A549 (cell line): ENCODE measurements at regions not wholly inside any gene's neighbourhood (a gene's known extent, or its start where the extent isn't known, plus 50 kb on each side); places are given as distances from the start of the nearest gene placed in this dataset.

ENCODE experiments used
- ATAC-seq, 2 experiments: fragments of 200-7000 bp in 1 of 2; fragments of >200 bp in 1 of 2; cut with Nextera tagmentation in 1 of 2; cut with Tn5 transposase in 1 of 2; 3 replicates each; pipeline versions ENCODE4 v1.8.0 to v1.9.1; 2018 to 2020; ENCODE audit warnings: mild to moderate bottlenecking in 1 of 2, moderate library complexity in 1 of 2
- CTCF ChIA-PET: fragments of 300-600 bp; sonication (Branson Sonifier 250); formaldehyde crosslinking; extraction: SDS; loops from one replicate; lab custom pipeline; 2021; ENCODE audit warnings: antibody characterized with exemption, inconsistent platforms; lab: Yijun Ruan, JAX
- POLR2A ChIA-PET: fragments of 350-600 bp; formaldehyde crosslinking; extraction: SDS; loops from one replicate; lab custom pipeline; 2021; ENCODE audit warnings: antibody characterized with exemption, inconsistent platforms; lab: Yijun Ruan, JAX
- DNase-seq, 2 experiments: peaks; one replicate each; pipeline versions ENCODE4 v3.0.0 to v3.0.0-alpha.2; 2011 to 2016; ENCODE audit warnings: low read depth in 1 of 2, low spot score in 1 of 2
- FAIRE-seq: peaks from 2 replicates; lab custom pipeline; 2011; peaks lifted over from hg19 to GRCh38; lab: Jason Lieb, UNC
- H3K27ac ChIP-seq, 2 experiments: fragments of >200 bp; sonication (Bioruptor Twin); formaldehyde crosslinking; 3 replicates each; pipeline ENCODE4 v1.5.1; 2016 to 2017
- H3K4me1 ChIP-seq: fragments of >200 bp; sonication (Bioruptor Twin); formaldehyde crosslinking; 3 replicates; pipeline ENCODE4 v1.6.1; 2016
- H3K4me2 ChIP-seq: fragments of >200 bp; sonication (Bioruptor Twin); formaldehyde crosslinking; 3 replicates; pipeline ENCODE4 v1.6.1; 2016
- H3K4me3 ChIP-seq: fragments of >200 bp; sonication (Bioruptor Twin); formaldehyde crosslinking; 3 replicates; pipeline ENCODE4 v1.5.1; 2016
- H3K9me3 ChIP-seq: fragments of >200 bp; sonication (Bioruptor Twin); formaldehyde crosslinking; 3 replicates; pipeline ENCODE4 v1.6.1; 2016
- BCL3 ChIP-seq: fragments of >200 bp; sonication (Bioruptor Twin); formaldehyde crosslinking; IDR thresholded peaks from 3 replicates; pipeline ENCODE4 v1.6.1; 2016
- CBX8 ChIP-seq: fragments of 200-600 bp; sonication (generic); IDR thresholded peaks from 2 replicates; pipeline ENCODE4 v1.6.1; 2016
- CTCF ChIP-seq: fragments of >200 bp; sonication (Bioruptor Twin); formaldehyde crosslinking; IDR thresholded peaks from 3 replicates; pipeline ENCODE4 v1.5.1; 2016
- EHF ChIP-seq: fragments of 250-450 bp; sonication (Bioruptor Pico); IDR thresholded peaks from 2 replicates; pipeline ENCODE4 v1.5.0; 2020; ENCODE audit warnings: mild to moderate bottlenecking
- EHMT2 ChIP-seq: fragments of 200-600 bp; sonication (generic); IDR thresholded peaks from 2 replicates; pipeline ENCODE4 v1.6.1; 2016; ENCODE audit warnings: antibody characterized with exemption, low read depth, mild to moderate bottlenecking, moderate library complexity
- FOSB ChIP-seq: fragments of 250-450 bp; sonication (Bioruptor Pico); IDR thresholded peaks from 2 replicates; pipeline ENCODE4 v1.5.0; 2020; ENCODE audit warnings: mild to moderate bottlenecking, moderate library complexity
- FOSL2 ChIP-seq, 2 experiments: fragments of 450-650 bp in 1 of 2; fragments of >200 bp in 1 of 2; sonication (Bioruptor Twin) in 1 of 2; formaldehyde crosslinking; IDR thresholded peaks; 2 replicates each; pipeline versions ENCODE4 v1.5.0 to v1.6.1; 2016 to 2020; ENCODE audit warnings: mild to moderate bottlenecking in 1 of 2, moderate library complexity in 1 of 2
- HDAC2 ChIP-seq: fragments of 200-600 bp; sonication (generic); IDR thresholded peaks from 2 replicates; pipeline ENCODE4 v1.6.1; 2016
- HES2 ChIP-seq: fragments of >200 bp; sonication (Bioruptor Twin); formaldehyde crosslinking; IDR thresholded peaks from 2 replicates; pipeline ENCODE4 v1.6.1; 2016
- HOXB13 ChIP-seq: fragments of 250-450 bp; sonication (Bioruptor Pico); IDR thresholded peaks from 2 replicates; pipeline ENCODE4 v1.5.0; 2020; ENCODE audit warnings: low read depth, mild to moderate bottlenecking, moderate library complexity
- KDM1A ChIP-seq: fragments of 200-600 bp; sonication (generic); IDR thresholded peaks from 2 replicates; pipeline ENCODE4 v1.6.1; 2016; ENCODE audit warnings: low read depth, mild to moderate bottlenecking
- MAFK ChIP-seq: fragments of 450-650 bp; IDR thresholded peaks from 2 replicates; pipeline ENCODE4 v1.6.1; 2014; ENCODE audit not compliant: partially characterized antibody
- POLR2AphosphoS2 ChIP-seq: conservative IDR thresholded peaks from 2 replicates; pipeline ENCODE4 v1.6.1; 2012; ENCODE audit warnings: low read length, improper control_type of control experiment, inconsistent platforms
- RARB ChIP-seq: fragments of 250-450 bp; sonication (Bioruptor Pico); IDR thresholded peaks from 2 replicates; pipeline ENCODE4 v1.8.0; 2021; ENCODE audit warnings: mild to moderate bottlenecking, moderate library complexity
- ZC3H11A ChIP-seq: fragments of 450-650 bp; IDR thresholded peaks from 2 replicates; pipeline ENCODE4 v1.6.1; 2014; ENCODE audit warnings: antibody characterized with exemption, mild to moderate bottlenecking
- ZSCAN20 ChIP-seq: fragments of 250-450 bp; sonication (Bioruptor Pico); IDR thresholded peaks from 2 replicates; pipeline ENCODE4 v1.8.0; 2022; ENCODE audit warnings: mild to moderate bottlenecking, moderate library complexity
- WGBS: methylation state at CpG from one replicate; pipeline ENCODE4 v1.1.6; 2017; ENCODE audit errors: missing lambda C conversion rate; 5-methylcytosine and 5-hydroxymethylcytosine counted together
- TF ChIP-seq, protein P1 (sequence below): fragments of 150-350 bp; IDR thresholded peaks from 2 replicates; pipeline ENCODE4 v1.6.1; 2014; ENCODE audit warnings: low read depth, mild to moderate bottlenecking, low read length

DNA sequence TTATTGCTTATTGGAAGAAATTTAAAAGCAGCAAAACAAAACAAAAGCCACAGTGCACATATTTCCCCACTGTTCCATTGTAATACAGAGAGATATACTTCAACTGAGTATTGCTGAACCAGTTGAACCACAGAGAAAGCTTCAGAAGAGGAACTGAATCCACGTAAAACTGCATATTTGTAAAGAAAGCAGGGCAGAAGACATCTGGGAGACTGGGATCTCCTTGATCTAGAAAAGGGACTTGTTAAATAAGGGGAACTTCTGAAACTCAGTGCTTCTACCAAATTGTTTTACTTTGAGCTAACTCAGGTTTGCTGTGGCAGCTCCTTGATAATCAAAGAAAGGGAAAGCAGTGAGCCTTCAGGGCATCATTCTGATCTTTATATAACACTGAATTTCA, 411.1 kb upstream of the MDGA2 start:
- TF ChIP-seq BCL3 (no peak), ZC3H11A (no peak), EHMT2 (no peak), POLR2AphosphoS2 (no peak)
- TF ChIP-seq, protein P1, sequence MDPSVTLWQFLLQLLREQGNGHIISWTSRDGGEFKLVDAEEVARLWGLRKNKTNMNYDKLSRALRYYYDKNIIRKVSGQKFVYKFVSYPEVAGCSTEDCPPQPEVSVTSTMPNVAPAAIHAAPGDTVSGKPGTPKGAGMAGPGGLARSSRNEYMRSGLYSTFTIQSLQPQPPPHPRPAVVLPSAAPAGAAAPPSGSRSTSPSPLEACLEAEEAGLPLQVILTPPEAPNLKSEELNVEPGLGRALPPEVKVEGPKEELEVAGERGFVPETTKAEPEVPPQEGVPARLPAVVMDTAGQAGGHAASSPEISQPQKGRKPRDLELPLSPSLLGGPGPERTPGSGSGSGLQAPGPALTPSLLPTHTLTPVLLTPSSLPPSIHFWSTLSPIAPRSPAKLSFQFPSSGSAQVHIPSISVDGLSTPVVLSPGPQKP: no peak
- CTCF ChIA-PET: no interaction called here
- no peak for DNase-seq
- Histone ChIP-seq H3K4me3 (no peak overlapping the region), H3K4me1 (no peaks in the 10 kb centered on the region), H3K9me3 (no peaks in the 10 kb centered on the region), H3K27ac (no peak overlapping the region), H3K4me2 (no peak overlapping the region)
- 7% methylated on average over 1 of the region's 1 CpG for WGBS
- FAIRE-seq: no peak
- POLR2A ChIA-PET: no interaction called here
- ATAC-seq: no peak

DNA sequence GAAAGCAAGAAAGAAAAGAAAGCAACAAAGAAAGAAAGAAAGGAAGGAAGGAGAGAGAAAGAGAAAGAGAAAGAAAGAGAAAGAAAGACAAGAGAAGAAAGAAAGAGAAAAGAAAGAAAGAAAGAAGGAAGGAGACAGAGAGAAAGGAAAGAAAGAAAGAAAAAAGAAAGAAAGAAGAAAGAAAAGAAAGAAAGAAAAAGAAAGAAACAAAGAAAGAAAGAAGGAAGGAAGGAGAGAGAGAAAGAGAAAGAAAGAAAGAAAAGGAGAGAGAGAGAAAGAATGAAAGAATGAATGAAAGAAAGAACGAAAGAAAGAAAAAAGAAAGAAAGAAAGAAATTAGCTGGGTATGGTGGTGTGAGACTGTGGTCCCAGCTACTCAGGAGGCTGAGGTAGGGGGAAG, 400.1 kb upstream of the MDGA2 start:
- TF ChIP-seq BCL3 (no peak), KDM1A (no peak), EHF (CRISPR knock-in tag) (no peak), MAFK (no peak), HOXB13 (CRISPR knock-in tag) (no peak), ZSCAN20 (no peak), HES2 (no peak), CTCF (no peak)
- TF ChIP-seq, all 56 proteins: peak for 0
- CTCF ChIA-PET: no interaction called here
- H3K9me3 ChIP-seq: no peaks in the 10 kb centered on the region; the same call in 2 of the 3 replicates

DNA sequence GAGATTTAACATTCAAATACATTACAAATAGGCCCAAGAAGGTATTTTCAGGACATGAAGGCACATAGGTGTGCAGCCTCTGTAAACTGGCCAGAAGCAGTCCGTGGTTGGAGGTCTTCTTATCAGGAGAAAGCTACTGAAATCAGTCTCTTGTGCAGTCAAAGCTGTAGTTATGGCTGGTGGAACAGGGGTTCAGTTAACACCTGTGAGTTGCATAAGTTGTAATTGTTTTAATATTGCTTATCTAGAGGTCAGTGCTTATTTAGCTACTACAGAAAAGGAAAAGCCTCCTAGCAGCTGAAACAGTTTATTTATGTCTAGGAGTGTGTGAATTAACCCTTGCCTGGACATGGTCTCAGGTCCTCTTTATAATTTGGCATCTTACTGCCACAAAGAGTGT, 377.6 kb upstream of the MDGA2 start:
- FAIRE-seq (no peak), ATAC-seq (no peak), DNase-seq (no peak)
- POLR2A ChIA-PET: no interaction called here
- Histone ChIP-seq H3K4me3 (no peak overlapping the region), H3K4me2 (no peak overlapping the region), H3K9me3 (no peaks in the 10 kb centered on the region), H3K27ac (no peak overlapping the region), H3K4me1 (no peaks in the 10 kb centered on the region)
- CTCF ChIA-PET: no interaction called here
- 0% methylated on average over 1 of the region's 1 CpG for WGBS
- TF ChIP-seq FOSB (CRISPR knock-in tag): no peak
- no peak for TF ChIP-seq FOSL2 (IDR thresholded peaks at IDR 0.05)
- no peak for TF ChIP-seq FOSL2 (CRISPR knock-in tag; IDR thresholded peaks at IDR 0.05)
- TF ChIP-seq MAFK: no peak
- no peak for TF ChIP-seq CBX8
- TF ChIP-seq RARB (CRISPR knock-in tag): no peak
- TF ChIP-seq HES2: no peak
- TF ChIP-seq HDAC2: no peak
- TF ChIP-seq POLR2AphosphoS2: no peak

More for the DNA sequence above, 400.1 kb upstream of the MDGA2 start:
- H3K4me2 ChIP-seq: no peak overlapping the region
- POLR2A ChIA-PET: no interaction called here
- 0% methylated on average over 1 of the region's 1 CpG for WGBS
- no peaks in the 10 kb centered on the region for H3K4me1 ChIP-seq
- H3K4me3 ChIP-seq: no peak overlapping the region
- DNase-seq: no peak
- FAIRE-seq: no peak
- ATAC-seq: no peak
- no peak overlapping the region for H3K27ac ChIP-seq
